Keratinocyte (primary cell): ENCODE measurements at regions not wholly inside any gene's neighbourhood (a gene's known extent, or its start where the extent isn't known, plus 50 kb on each side); places are given as distances from the start of the nearest gene placed in this dataset.

Source experiments
- CTCF ChIP-seq, 3 experiments: IDR thresholded peaks in 1 of 3; conservative IDR thresholded peaks in 1 of 3; optimal IDR thresholded peaks in 1 of 3; 2 replicates in 2 of 3; 3 replicates in 1 of 3; pipeline versions ENCODE3 to v1.5.1; 2011; ENCODE audit warnings: low read length in 3 of 3, mild to moderate bottlenecking in 3 of 3, moderate library complexity in 2 of 3, control low read depth in 1 of 3, inconsistent platforms in 1 of 3; ENCODE audit not compliant: insufficient read depth in 2 of 3; ENCODE audit errors: extremely low read depth in 1 of 3
- EZH2 ChIP-seq: IDR thresholded peaks from one replicate; pipeline ENCODE4 v1.6.1; 2012; ENCODE audit warnings: inconsistent platforms, mild to moderate bottlenecking, low read length, moderate library complexity

GRCh38 chr5:79183011-79183410 lies 52.9 kb upstream of the JMY start:
- TF ChIP-seq EZH2, result no peak
- TF ChIP-seq CTCF (optimal IDR thresholded peaks at IDR 0.05 in 1 of 3, IDR thresholded peaks at IDR 0.05 in 1 of 3, conservative IDR thresholded peaks at IDR 0.05 in 1 of 3; ENCODE audit: extremely low read depth in 1 of 3, insufficient read depth in 2 of 3, low read length in 3 of 3), result no peak
